ENCODE measurements at regions not wholly inside any gene's neighbourhood (a gene's known extent, or its start where the extent isn't known, plus 50 kb on each side); places are given as distances from the start of the nearest gene placed in this dataset.

- no peak overlapping the region for H3K27ac ChIP-seq (ENCODE audit: low read depth, low read length)
- peaks cover 21% of the 10 kb centered on the region for H3K4me1 ChIP-seq (ENCODE audit: control insufficient read depth, low read length)
- H4K20me1 ChIP-seq (ENCODE audit: control insufficient read depth, insufficient read depth, low read depth, low read length) = no peaks in the 10 kb centered on the region
- TF ChIP-seq EZH2phosphoT487 (IDR thresholded peaks at IDR 0.05; ENCODE audit: borderline replicate concordance, low read length) = no peak
- TF ChIP-seq, protein P1, sequence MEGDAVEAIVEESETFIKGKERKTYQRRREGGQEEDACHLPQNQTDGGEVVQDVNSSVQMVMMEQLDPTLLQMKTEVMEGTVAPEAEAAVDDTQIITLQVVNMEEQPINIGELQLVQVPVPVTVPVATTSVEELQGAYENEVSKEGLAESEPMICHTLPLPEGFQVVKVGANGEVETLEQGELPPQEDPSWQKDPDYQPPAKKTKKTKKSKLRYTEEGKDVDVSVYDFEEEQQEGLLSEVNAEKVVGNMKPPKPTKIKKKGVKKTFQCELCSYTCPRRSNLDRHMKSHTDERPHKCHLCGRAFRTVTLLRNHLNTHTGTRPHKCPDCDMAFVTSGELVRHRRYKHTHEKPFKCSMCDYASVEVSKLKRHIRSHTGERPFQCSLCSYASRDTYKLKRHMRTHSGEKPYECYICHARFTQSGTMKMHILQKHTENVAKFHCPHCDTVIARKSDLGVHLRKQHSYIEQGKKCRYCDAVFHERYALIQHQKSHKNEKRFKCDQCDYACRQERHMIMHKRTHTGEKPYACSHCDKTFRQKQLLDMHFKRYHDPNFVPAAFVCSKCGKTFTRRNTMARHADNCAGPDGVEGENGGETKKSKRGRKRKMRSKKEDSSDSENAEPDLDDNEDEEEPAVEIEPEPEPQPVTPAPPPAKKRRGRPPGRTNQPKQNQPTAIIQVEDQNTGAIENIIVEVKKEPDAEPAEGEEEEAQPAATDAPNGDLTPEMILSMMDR (IDR thresholded peaks at IDR 0.05; ENCODE audit: low read depth, low read length, poor library complexity, severe bottlenecking) = no peak
- H3K4me3 ChIP-seq (ENCODE audit: low read length) = no peak overlapping the region
- no peaks in the 10 kb centered on the region for H3K9me2 ChIP-seq (replicated peaks; ENCODE audit: control insufficient read depth, low read length)
- H3K36me3 ChIP-seq (ENCODE audit: control insufficient read depth, low read length) = no peaks in the 10 kb centered on the region
- H3K27me3 ChIP-seq (ENCODE audit: control insufficient read depth, low read length) = no peaks in the 10 kb centered on the region; the same call in 1 of the 2 replicates
- H3K9me3 ChIP-seq (ENCODE audit: control insufficient read depth, insufficient read depth, low read length) = no peaks in the 10 kb centered on the region
- no peak overlapping the region for H3K4me2 ChIP-seq (ENCODE audit: low read length)
- no peaks in the 10 kb centered on the region for H3K79me2 ChIP-seq (ENCODE audit: control insufficient read depth, low read length)
- peaks cover 6% of the 10 kb centered on the region; the same call in 1 of the 2 replicates for H3F3A ChIP-seq (ENCODE audit: control insufficient read depth, insufficient read depth)
These were observed 118.1 kb downstream of the HNRNPD start for GRCh38 chr4:82255657-82256056.

DNA sequence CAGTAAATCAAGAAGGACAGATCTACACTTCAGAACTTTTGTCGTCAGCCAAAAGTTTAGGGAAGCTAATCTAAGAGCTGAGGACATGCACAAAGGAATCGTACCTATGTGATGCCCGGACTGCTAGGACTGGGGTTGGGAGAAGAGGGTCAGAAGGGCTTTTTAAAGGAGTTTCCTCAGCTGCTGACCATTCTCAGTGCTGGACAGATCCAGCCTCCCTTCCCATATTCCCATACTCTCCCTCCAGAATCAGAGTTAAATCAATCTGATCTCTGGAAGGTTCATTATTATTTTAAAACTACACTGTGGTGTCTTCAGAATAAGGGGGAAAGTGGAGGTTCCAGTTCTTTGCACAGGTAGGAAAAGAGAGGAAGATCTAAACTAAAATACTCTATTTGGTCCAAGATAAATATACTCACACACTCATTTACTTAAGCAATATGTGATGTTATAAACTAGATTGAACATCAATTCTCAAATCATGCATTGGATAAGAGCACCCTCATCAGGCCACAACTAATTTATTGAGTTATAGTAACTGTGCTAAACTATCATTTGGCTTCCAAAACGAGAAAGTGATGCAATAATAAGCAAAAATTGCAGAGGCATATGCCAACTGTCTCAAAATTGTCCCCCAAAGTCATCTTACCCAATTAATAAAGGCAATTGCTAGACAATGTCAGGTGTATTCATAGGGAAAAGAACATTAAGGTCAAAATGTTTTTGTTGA, 124.7 kb downstream of the HNRNPD start:
- Histone ChIP-seq H3K4me3 (ENCODE audit: low read length) (no peak overlapping the region), H3K4me1 (ENCODE audit: control insufficient read depth, low read length) (no peaks in the 10 kb centered on the region), H3F3A (ENCODE audit: control insufficient read depth, insufficient read depth) (no peaks in the 10 kb centered on the region), H3K36me3 (ENCODE audit: control insufficient read depth, low read length) (no peaks in the 10 kb centered on the region), H3K4me2 (ENCODE audit: low read length) (no peak overlapping the region), H3K9me2 (replicated peaks; ENCODE audit: control insufficient read depth, low read length) (no peaks in the 10 kb centered on the region), H3K27ac (ENCODE audit: low read depth, low read length) (no peak overlapping the region), H4K20me1 (ENCODE audit: control insufficient read depth, insufficient read depth, low read depth, low read length) (no peaks in the 10 kb centered on the region), H3K27me3 (ENCODE audit: control insufficient read depth, low read length) (no peaks in the 10 kb centered on the region; the same call in 1 of the 2 replicates), H3K79me2 (ENCODE audit: control insufficient read depth, low read length) (no peaks in the 10 kb centered on the region), H3K9me3 (ENCODE audit: control insufficient read depth, insufficient read depth, low read length) (no peaks in the 10 kb centered on the region)
- TF ChIP-seq, protein P1 (IDR thresholded peaks at IDR 0.05; ENCODE audit: low read depth, low read length, poor library complexity, severe bottlenecking) = no peak
- no peak for TF ChIP-seq EZH2phosphoT487 (IDR thresholded peaks at IDR 0.05; ENCODE audit: borderline replicate concordance, low read length)

- Histone ChIP-seq H3K4me3 (ENCODE audit: low read length) (no peak overlapping the region), H3K27ac (ENCODE audit: low read depth, low read length) (no peak overlapping the region), H3K4me1 (ENCODE audit: control insufficient read depth, low read length) (no peaks in the 10 kb centered on the region), H3K9me3 (ENCODE audit: control insufficient read depth, insufficient read depth, low read length) (no peaks in the 10 kb centered on the region), H3K79me2 (ENCODE audit: control insufficient read depth, low read length) (no peaks in the 10 kb centered on the region), H3F3A (ENCODE audit: control insufficient read depth, insufficient read depth) (no peaks in the 10 kb centered on the region), H3K27me3 (ENCODE audit: control insufficient read depth, low read length) (no peaks in the 10 kb centered on the region; the same call in 1 of the 2 replicates), H3K9me2 (replicated peaks; ENCODE audit: control insufficient read depth, low read length) (no peaks in the 10 kb centered on the region), H3K4me2 (ENCODE audit: low read length) (no peak overlapping the region), H4K20me1 (ENCODE audit: control insufficient read depth, insufficient read depth, low read depth, low read length) (no peaks in the 10 kb centered on the region), H3K36me3 (ENCODE audit: control insufficient read depth, low read length) (no peaks in the 10 kb centered on the region)
- TF ChIP-seq, protein P1 (IDR thresholded peaks at IDR 0.05; ENCODE audit: low read depth, low read length, poor library complexity, severe bottlenecking) = no peak
- no peak for TF ChIP-seq EZH2phosphoT487 (IDR thresholded peaks at IDR 0.05; ENCODE audit: borderline replicate concordance, low read length)
These were observed 126.2 kb downstream of the HNRNPD start for GRCh38 chr4:82247629-82248028.

Data from DOHH2 (cell line).